Neural cell (in vitro differentiated cells): ENCODE measurements at regions not wholly inside any gene's neighbourhood (a gene's known extent, or its start where the extent isn't known, plus 50 kb on each side); places are given as distances from the start of the nearest gene placed in this dataset.

Source experiments
- H2AFZ ChIP-seq: fragments of 200-600, 300-800 bp; sonication (generic), shearing (Covaris generic); 2 replicates; pipeline ENCODE4 v1.6.0; 2014; ENCODE audit warnings: low read depth, mild to moderate bottlenecking, antibody characterized with exemption, low read length, moderate library complexity
- H3F3A ChIP-seq: fragments of 200-600 bp; shearing (Covaris generic); 2 replicates; pipeline ENCODE4 v1.6.1; 2016; ENCODE audit warnings: mild to moderate bottlenecking, moderate library complexity, mixed read lengths, antibody characterized with exemption, low read length; ENCODE audit not compliant: insufficient read depth, poor library complexity, severe bottlenecking
- H3K27ac ChIP-seq: fragments of 200-600, 300-800 bp; sonication (generic), shearing (Covaris generic); 2 replicates; pipeline ENCODE4 v1.5.1; 2014; ENCODE audit warnings: mild to moderate bottlenecking, low read length, moderate library complexity
- H3K27me3 ChIP-seq: fragments of 300-800, 200-600 bp; sonication (generic), shearing (Covaris generic); 2 replicates; pipeline ENCODE4 v1.6.0; 2014; ENCODE audit warnings: mild to moderate bottlenecking, low read depth, low read length, moderate library complexity; ENCODE audit not compliant: insufficient read depth
- H3K36me3 ChIP-seq: fragments of 300-800, 200-600 bp; sonication (generic), shearing (Covaris generic); 2 replicates; pipeline ENCODE4 v1.5.1; 2014; ENCODE audit warnings: mild to moderate bottlenecking, antibody characterized with exemption, low read length, moderate library complexity; ENCODE audit not compliant: insufficient read depth
- H3K4me2 ChIP-seq: fragments of 300-800, 200-600 bp; sonication (generic), shearing (Covaris generic); 2 replicates; pipeline ENCODE4 v1.6.0; 2014; ENCODE audit warnings: mild to moderate bottlenecking, low read length
- H3K4me3 ChIP-seq: fragments of 300-800, 200-600 bp; sonication (generic), shearing (Covaris generic); 2 replicates; pipeline ENCODE4 v1.5.1; 2014; ENCODE audit warnings: mild to moderate bottlenecking, low read length, moderate library complexity
- H3K79me2 ChIP-seq: fragments of 200-600 bp; shearing (Covaris generic); replicated peaks from 2 replicates; pipeline ENCODE4 v1.6.0; 2014; ENCODE audit warnings: mild to moderate bottlenecking, low read length, moderate library complexity; ENCODE audit not compliant: insufficient read depth
- H3K9ac ChIP-seq: fragments of 300-800, 200-600 bp; sonication (generic), shearing (Covaris generic); 2 replicates; pipeline ENCODE4 v1.6.1; 2016; ENCODE audit warnings: mild to moderate bottlenecking, low read length, mixed read lengths
- H3K9me2 ChIP-seq: fragments of 200-600 bp; shearing (Covaris generic); 2 replicates; pipeline ENCODE4 v1.6.1; 2016; ENCODE audit warnings: mild to moderate bottlenecking, low read length, mixed read lengths; ENCODE audit not compliant: insufficient read depth
- H3K9me3 ChIP-seq: fragments of 200-600, 300-800 bp; sonication (generic), shearing (Covaris generic); 2 replicates; pipeline ENCODE4 v1.6.1; 2016; ENCODE audit warnings: mild to moderate bottlenecking, mixed run types, low read length, moderate library complexity, mixed read lengths
- H4K20me1 ChIP-seq: fragments of 200-600 bp; shearing (Covaris generic); 2 replicates; pipeline ENCODE4 v1.6.1; 2016; ENCODE audit warnings: mild to moderate bottlenecking, mixed run types; ENCODE audit not compliant: insufficient read depth
- CTCF ChIP-seq: fragments of 450-650 bp; IDR thresholded peaks from 2 replicates; pipeline ENCODE4 v1.5.1; 2014; ENCODE audit warnings: antibody characterized with exemption, mild to moderate bottlenecking, moderate library complexity; ENCODE audit not compliant: poor library complexity, severe bottlenecking
- EP300 ChIP-seq: fragments of 450-650 bp; conservative IDR thresholded peaks from 2 replicates; pipeline ENCODE4 v1.6.1; 2014; ENCODE audit warnings: antibody characterized with exemption, mild to moderate bottlenecking, moderate library complexity; ENCODE audit not compliant: poor library complexity, severe bottlenecking
- EZH2 ChIP-seq: fragments of 200-600, 300-800 bp; shearing (Covaris generic), sonication (generic); IDR thresholded peaks from 2 replicates; pipeline ENCODE4 v1.6.1; 2014; ENCODE audit warnings: antibody characterized with exemption, low read length, borderline replicate concordance, mild to moderate bottlenecking; ENCODE audit not compliant: insufficient read depth, poor library complexity, severe bottlenecking
- MXI1 ChIP-seq: fragments of 450-650 bp; conservative IDR thresholded peaks from 2 replicates; pipeline ENCODE4 v1.6.1; 2014; ENCODE audit warnings: antibody characterized with exemption, mild to moderate bottlenecking; ENCODE audit not compliant: poor library complexity, severe bottlenecking
- POLR2AphosphoS5 ChIP-seq: IDR thresholded peaks from 2 replicates; pipeline ENCODE4 v1.6.1; 2012
- RAD21 ChIP-seq: fragments of 450-650 bp; conservative IDR thresholded peaks from 2 replicates; pipeline ENCODE4 v1.6.1; 2014; ENCODE audit warnings: antibody characterized with exemption, mild to moderate bottlenecking, moderate library complexity
- REST ChIP-seq: IDR thresholded peaks from 2 replicates; pipeline ENCODE4 v1.6.1; 2012; ENCODE audit warnings: borderline replicate concordance
- SMC3 ChIP-seq: fragments of 450-650 bp; conservative IDR thresholded peaks from 2 replicates; pipeline ENCODE4 v1.6.1; 2014; ENCODE audit warnings: antibody characterized with exemption, mild to moderate bottlenecking, moderate library complexity; ENCODE audit not compliant: poor library complexity
- TAF1 ChIP-seq: IDR thresholded peaks from 2 replicates; pipeline ENCODE4 v1.6.1; 2012; ENCODE audit warnings: low read depth

GRCh38 chr12:20174528-20175175 is 193.7 kb upstream of the PDE3A start:
- no peak for TF ChIP-seq EP300
- no peak for TF ChIP-seq MXI1
- no peak for TF ChIP-seq POLR2AphosphoS5
- no peak for TF ChIP-seq REST
- TF ChIP-seq TAF1 = no peak
- no peak for TF ChIP-seq CTCF
- no peak for TF ChIP-seq EZH2
- TF ChIP-seq RAD21 = no peak
- TF ChIP-seq SMC3 = no peak
- no peaks in the 10 kb centered on the region for H3K27me3 ChIP-seq
- H3K4me2 ChIP-seq = no peak overlapping the region
- H3K9me3 ChIP-seq = no peaks in the 10 kb centered on the region
- no peaks in the 10 kb centered on the region for H4K20me1 ChIP-seq
- no peaks in the 10 kb centered on the region for H3F3A ChIP-seq
- no peak overlapping the region for H3K4me3 ChIP-seq
- H3K9me2 ChIP-seq = no peaks in the 10 kb centered on the region
- H3K9ac ChIP-seq = no peak overlapping the region
- H3K79me2 ChIP-seq = no peaks in the 10 kb centered on the region
- H2AFZ ChIP-seq = no peak overlapping the region
- H3K36me3 ChIP-seq = no peaks in the 10 kb centered on the region
- no peak overlapping the region for H3K27ac ChIP-seq

- H3K27me3 ChIP-seq = no peaks in the 10 kb centered on the region
- no peaks in the 10 kb centered on the region for H3K9me3 ChIP-seq
- no peaks in the 10 kb centered on the region for H4K20me1 ChIP-seq
- no peak overlapping the region for H3K27ac ChIP-seq
- no peak overlapping the region for H3K4me2 ChIP-seq
- H2AFZ ChIP-seq = no peak overlapping the region
- no peaks in the 10 kb centered on the region for H3K79me2 ChIP-seq
- no peak for TF ChIP-seq EZH2
- no peak for TF ChIP-seq RAD21
- TF ChIP-seq TAF1 = no peak
- no peaks in the 10 kb centered on the region for H3F3A ChIP-seq
- no peaks in the 10 kb centered on the region for H3K9me2 ChIP-seq
- no peak overlapping the region for H3K4me3 ChIP-seq
- no peaks in the 10 kb centered on the region for H3K36me3 ChIP-seq
- no peak overlapping the region for H3K9ac ChIP-seq
Observed at GRCh38 chr12:20175704-20176388, 192.5 kb upstream of the PDE3A start.
